ENCODE measurements at regions not wholly inside any gene's neighbourhood (a gene's known extent, or its start where the extent isn't known, plus 50 kb on each side); places are given as distances from the start of the nearest gene placed in this dataset.

- no peak for TF ChIP-seq CTCF (conservative IDR thresholded peaks at IDR 0.05; ENCODE audit: low read depth, low read length)
- H3K27ac ChIP-seq, result no peak overlapping the region
- no peak overlapping the region for H3K9ac ChIP-seq
- H3K27me3 ChIP-seq (ENCODE audit: insufficient read depth, low read depth), result no peaks in the 10 kb centered on the region
- no peak overlapping the region for H3K4me3 ChIP-seq (IDR thresholded peaks at IDR 0.05; ENCODE audit: insufficient read depth, low read depth, low read length)
- H3K4me2 ChIP-seq, result no peak overlapping the region
- no peaks in the 10 kb centered on the region for H3K36me3 ChIP-seq (ENCODE audit: insufficient read depth)
- no peaks in the 10 kb centered on the region for H3K4me1 ChIP-seq (ENCODE audit: low read depth, poor library complexity, severe bottlenecking)
- no peaks in the 10 kb centered on the region for H4K20me1 ChIP-seq (ENCODE audit: insufficient read depth)
- no peak overlapping the region for H2AFZ ChIP-seq (ENCODE audit: low read depth)
- no peaks in the 10 kb centered on the region for H3K79me2 ChIP-seq (ENCODE audit: insufficient read depth, low read depth)
These were observed 60.3 kb upstream of the DEK start for GRCh38 chr6:18324706-18325042.

GRCh38 chr6:18323935-18324705 is 59.8 kb upstream of the DEK start:
- Histone ChIP-seq H3K27me3 (ENCODE audit: insufficient read depth, low read depth) (no peaks in the 10 kb centered on the region), H3K4me2 (no peak overlapping the region), H3K27ac (no peak overlapping the region), H3K79me2 (ENCODE audit: insufficient read depth, low read depth) (no peaks in the 10 kb centered on the region), H4K20me1 (ENCODE audit: insufficient read depth) (no peaks in the 10 kb centered on the region), H3K36me3 (ENCODE audit: insufficient read depth) (no peaks in the 10 kb centered on the region), H3K4me1 (ENCODE audit: low read depth, poor library complexity, severe bottlenecking) (no peaks in the 10 kb centered on the region), H3K4me3 (IDR thresholded peaks at IDR 0.05; ENCODE audit: insufficient read depth, low read depth, low read length) (no peak overlapping the region), H3K9ac (no peak overlapping the region), H2AFZ (ENCODE audit: low read depth) (no peak overlapping the region)
- peak; percentile 80 for TF ChIP-seq CTCF (conservative IDR thresholded peaks at IDR 0.05; ENCODE audit: low read depth, low read length)

GRCh38 chr6:18317850-18318249 is 53.5 kb upstream of the DEK start:
- no peaks in the 10 kb centered on the region for H3K27me3 ChIP-seq (ENCODE audit: insufficient read depth, low read depth)
- H3K79me2 ChIP-seq (ENCODE audit: insufficient read depth, low read depth), result no peaks in the 10 kb centered on the region
- H2AFZ ChIP-seq (ENCODE audit: low read depth), result no peak overlapping the region
- no peak for TF ChIP-seq CTCF (conservative IDR thresholded peaks at IDR 0.05; ENCODE audit: low read depth, low read length)
- H3K9ac ChIP-seq, result no peak overlapping the region
- no peak overlapping the region for H3K27ac ChIP-seq
- H3K4me1 ChIP-seq (ENCODE audit: low read depth, poor library complexity, severe bottlenecking), result no peaks in the 10 kb centered on the region
- no peaks in the 10 kb centered on the region for H4K20me1 ChIP-seq (ENCODE audit: insufficient read depth)
- no peaks in the 10 kb centered on the region for H3K36me3 ChIP-seq (ENCODE audit: insufficient read depth)
- no peak overlapping the region for H3K4me2 ChIP-seq
- no peak overlapping the region for H3K4me3 ChIP-seq (IDR thresholded peaks at IDR 0.05; ENCODE audit: insufficient read depth, low read depth, low read length)

- H3K4me1 ChIP-seq (ENCODE audit: low read depth, poor library complexity, severe bottlenecking), result no peaks in the 10 kb centered on the region
- no peak overlapping the region for H2AFZ ChIP-seq (ENCODE audit: low read depth)
- H3K27me3 ChIP-seq (ENCODE audit: insufficient read depth, low read depth), result no peaks in the 10 kb centered on the region
- no peak overlapping the region for H3K9ac ChIP-seq
- no peaks in the 10 kb centered on the region for H4K20me1 ChIP-seq (ENCODE audit: insufficient read depth)
- no peak overlapping the region for H3K4me3 ChIP-seq (IDR thresholded peaks at IDR 0.05; ENCODE audit: insufficient read depth, low read depth, low read length)
- TF ChIP-seq CTCF (conservative IDR thresholded peaks at IDR 0.05; ENCODE audit: low read depth, low read length), result no peak
- no peaks in the 10 kb centered on the region for H3K79me2 ChIP-seq (ENCODE audit: insufficient read depth, low read depth)
- no peaks in the 10 kb centered on the region for H3K36me3 ChIP-seq (ENCODE audit: insufficient read depth)
- no peak overlapping the region for H3K27ac ChIP-seq
- no peak overlapping the region for H3K4me2 ChIP-seq
These were observed 50.1 kb upstream of the DEK start for GRCh38 chr6:18314317-18314997.

Data from KMS-11 (cell line).